ENCODE measurements at regions not wholly inside any gene's neighbourhood (a gene's known extent, or its start where the extent isn't known, plus 50 kb on each side); places are given as distances from the start of the nearest gene placed in this dataset.

DNA sequence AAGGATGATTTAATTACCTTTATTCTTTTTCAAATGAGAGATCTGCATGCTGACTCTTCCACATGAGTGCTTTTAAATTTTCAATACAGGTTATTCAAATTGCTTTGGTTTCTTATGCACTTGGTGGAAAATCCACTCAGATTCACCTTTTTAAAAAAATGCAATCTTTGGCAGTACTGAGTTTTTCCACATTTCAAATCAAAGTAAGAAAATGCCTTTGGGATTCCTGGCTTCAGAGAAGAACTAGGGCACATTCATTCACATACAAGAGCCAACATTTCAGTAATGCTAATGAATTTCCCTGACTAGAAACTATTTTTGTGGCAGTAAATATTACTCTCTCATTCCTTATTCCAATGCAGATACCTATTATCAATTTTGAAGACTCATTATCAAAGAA, 342.2 kb downstream of the ETNK1 start:
- in situ Hi-C loops (cut with MboI; ENCODE audit: low sequenced_read_pairs in 4 of 4) (no loop called here), intact Hi-C loops (cut with DNase I; ENCODE audit: low total_unique reads) (no loop called here)
- Histone ChIP-seq H3K27ac (no peak overlapping the region), H3K4me3 (no peak overlapping the region), H3K4me1 (no peaks in the 10 kb centered on the region), H3K36me3 (no peaks in the 10 kb centered on the region), H3K27me3 (no peaks in the 10 kb centered on the region), H3K9me3 (no peaks in the 10 kb centered on the region)
- no peak for TF ChIP-seq POLR2A (IDR thresholded peaks at IDR 0.05)
- TF ChIP-seq, protein P1, sequence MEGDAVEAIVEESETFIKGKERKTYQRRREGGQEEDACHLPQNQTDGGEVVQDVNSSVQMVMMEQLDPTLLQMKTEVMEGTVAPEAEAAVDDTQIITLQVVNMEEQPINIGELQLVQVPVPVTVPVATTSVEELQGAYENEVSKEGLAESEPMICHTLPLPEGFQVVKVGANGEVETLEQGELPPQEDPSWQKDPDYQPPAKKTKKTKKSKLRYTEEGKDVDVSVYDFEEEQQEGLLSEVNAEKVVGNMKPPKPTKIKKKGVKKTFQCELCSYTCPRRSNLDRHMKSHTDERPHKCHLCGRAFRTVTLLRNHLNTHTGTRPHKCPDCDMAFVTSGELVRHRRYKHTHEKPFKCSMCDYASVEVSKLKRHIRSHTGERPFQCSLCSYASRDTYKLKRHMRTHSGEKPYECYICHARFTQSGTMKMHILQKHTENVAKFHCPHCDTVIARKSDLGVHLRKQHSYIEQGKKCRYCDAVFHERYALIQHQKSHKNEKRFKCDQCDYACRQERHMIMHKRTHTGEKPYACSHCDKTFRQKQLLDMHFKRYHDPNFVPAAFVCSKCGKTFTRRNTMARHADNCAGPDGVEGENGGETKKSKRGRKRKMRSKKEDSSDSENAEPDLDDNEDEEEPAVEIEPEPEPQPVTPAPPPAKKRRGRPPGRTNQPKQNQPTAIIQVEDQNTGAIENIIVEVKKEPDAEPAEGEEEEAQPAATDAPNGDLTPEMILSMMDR (IDR thresholded peaks at IDR 0.05 in 4 of 5, conservative IDR thresholded peaks at IDR 0.05 in 1 of 5): no peak
- DNase-seq (no peak), ATAC-seq (no peak)

DNA sequence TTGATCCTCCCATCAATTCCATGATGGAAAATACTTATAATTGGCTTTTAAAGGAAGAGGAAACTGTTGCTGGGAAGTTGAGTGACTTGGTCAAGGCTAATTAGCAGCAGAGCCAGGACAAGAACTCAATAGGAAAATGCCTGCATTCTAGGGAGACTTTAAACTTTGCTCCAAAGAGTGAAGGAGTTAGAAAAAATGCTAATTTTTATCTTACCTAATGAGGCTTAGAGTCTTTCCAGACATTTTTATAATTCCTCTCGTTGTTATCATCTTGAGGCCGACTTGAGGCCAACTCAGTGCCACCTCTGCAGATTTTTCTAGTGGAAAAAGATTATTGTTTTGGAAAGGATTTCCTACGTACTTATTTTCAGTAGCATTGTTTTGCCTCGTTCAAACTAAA, 344.6 kb downstream of the ETNK1 start:
- no peak overlapping the region for H3K27ac ChIP-seq
- no peaks in the 10 kb centered on the region for H3K9me3 ChIP-seq
- H3K27me3 ChIP-seq: no peaks in the 10 kb centered on the region
- ATAC-seq: no peak
- intact Hi-C loops (cut with DNase I; ENCODE audit: low total_unique reads) (no loop called here), in situ Hi-C loops (cut with MboI; ENCODE audit: low sequenced_read_pairs in 4 of 4) (no loop called here)
- no peaks in the 10 kb centered on the region for H3K36me3 ChIP-seq
- no peak overlapping the region for H3K4me3 ChIP-seq
- H3K4me1 ChIP-seq: no peaks in the 10 kb centered on the region
- DNase-seq: no peak
- TF ChIP-seq, protein P1 (IDR thresholded peaks at IDR 0.05 in 4 of 5, conservative IDR thresholded peaks at IDR 0.05 in 1 of 5): no peak
- TF ChIP-seq POLR2A (IDR thresholded peaks at IDR 0.05): no peak

DNA sequence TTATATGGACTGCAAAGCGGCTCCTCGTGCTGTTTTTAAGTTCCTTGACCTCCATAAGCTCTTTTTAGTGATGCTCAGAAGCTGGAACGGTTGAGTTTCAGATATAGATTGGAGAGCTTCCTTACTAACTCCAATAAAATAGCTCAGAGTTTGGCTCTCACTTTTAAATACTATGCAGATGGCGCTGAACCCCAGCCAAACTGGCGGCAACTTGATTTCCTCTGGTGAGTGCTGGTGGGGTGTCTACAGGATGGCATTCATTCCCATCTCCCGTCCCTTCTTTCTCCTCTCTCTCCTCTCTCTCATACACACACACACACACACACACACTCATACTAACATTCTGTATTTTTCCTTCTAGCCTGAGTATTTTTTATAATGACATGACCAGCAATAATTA, 346.3 kb downstream of the ETNK1 start:
- Histone ChIP-seq H3K4me3 (no peak overlapping the region), H3K27me3 (no peaks in the 10 kb centered on the region), H3K4me1 (no peaks in the 10 kb centered on the region), H3K36me3 (no peaks in the 10 kb centered on the region), H3K27ac (no peak overlapping the region), H3K9me3 (no peaks in the 10 kb centered on the region)
- intact Hi-C loops (cut with DNase I; ENCODE audit: low total_unique reads) (no loop called here), in situ Hi-C loops (cut with MboI; ENCODE audit: low sequenced_read_pairs in 4 of 4) (no loop called here)
- TF ChIP-seq POLR2A (IDR thresholded peaks at IDR 0.05): no peak
- TF ChIP-seq, protein P1 (IDR thresholded peaks at IDR 0.05 in 4 of 5, conservative IDR thresholded peaks at IDR 0.05 in 1 of 5): no peak
- DNase-seq (no peak), ATAC-seq (no peak)

DNA sequence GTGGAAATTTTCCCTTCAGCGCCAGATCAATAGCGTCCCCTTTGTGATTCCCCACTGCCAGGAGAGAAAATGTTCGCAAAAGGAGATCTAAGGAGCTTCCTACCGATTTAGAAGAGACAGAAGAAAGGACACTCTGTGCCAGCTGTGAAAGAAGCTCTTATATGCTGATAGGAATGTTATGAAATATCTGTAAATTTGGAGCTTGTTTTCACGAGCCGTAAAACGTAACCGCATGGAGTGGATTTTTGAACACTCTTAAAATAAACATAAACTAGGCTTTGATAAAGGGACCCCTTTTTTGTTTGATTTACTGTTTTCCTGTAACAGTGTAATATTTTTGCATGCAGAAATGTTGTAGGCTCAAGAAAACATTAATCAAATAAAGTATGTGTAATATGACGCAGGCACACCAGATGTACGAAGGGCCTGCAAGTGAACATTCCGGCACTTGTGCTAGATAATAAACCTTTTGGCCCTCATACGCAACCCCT, 346.8 kb downstream of the ETNK1 start:
- no peak for TF ChIP-seq POLR2A (IDR thresholded peaks at IDR 0.05)
- TF ChIP-seq, protein P1 (IDR thresholded peaks at IDR 0.05 in 4 of 5, conservative IDR thresholded peaks at IDR 0.05 in 1 of 5): no peak
- no peaks in the 10 kb centered on the region for H3K4me1 ChIP-seq
- ATAC-seq (no peak), DNase-seq (no peak)
- in situ Hi-C loops (cut with MboI; ENCODE audit: low sequenced_read_pairs in 4 of 4): no loop called here
- intact Hi-C loops (cut with DNase I; ENCODE audit: low total_unique reads): no loop called here
- H3K9me3 ChIP-seq: no peaks in the 10 kb centered on the region
- H3K27ac ChIP-seq: no peak overlapping the region
- no peaks in the 10 kb centered on the region for H3K27me3 ChIP-seq
- H3K4me3 ChIP-seq: no peak overlapping the region
- no peaks in the 10 kb centered on the region for H3K36me3 ChIP-seq

DNA sequence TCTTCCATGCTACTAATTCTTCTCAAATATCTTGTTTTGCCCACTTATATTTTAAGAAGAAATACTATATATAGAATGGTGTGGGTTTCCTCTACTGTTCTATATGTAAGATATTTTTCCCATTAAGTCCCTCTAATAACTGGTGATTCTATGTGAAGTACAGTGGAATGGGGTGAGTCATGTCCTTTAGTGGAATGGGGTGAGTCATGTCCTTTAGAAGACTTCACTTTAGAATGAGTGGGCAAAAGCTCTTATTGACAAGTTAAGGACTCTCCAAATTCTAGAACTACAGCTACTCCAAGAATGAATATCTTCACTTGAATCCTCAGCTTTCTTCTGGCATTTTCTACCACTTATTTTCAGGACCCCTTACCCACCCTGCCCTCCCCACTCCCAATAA, 349.9 kb downstream of the ETNK1 start:
- TF ChIP-seq, protein P1 (IDR thresholded peaks at IDR 0.05 in 4 of 5, conservative IDR thresholded peaks at IDR 0.05 in 1 of 5): no peak
- TF ChIP-seq POLR2A (IDR thresholded peaks at IDR 0.05): no peak
- ATAC-seq: no peak
- DNase-seq: no peak
- H3K4me3 ChIP-seq: no peak overlapping the region
- intact Hi-C loops (cut with DNase I; ENCODE audit: low total_unique reads) (no loop called here), in situ Hi-C loops (cut with MboI; ENCODE audit: low sequenced_read_pairs in 4 of 4) (no loop called here)
- no peaks in the 10 kb centered on the region for H3K4me1 ChIP-seq
- H3K9me3 ChIP-seq: no peaks in the 10 kb centered on the region
- no peak overlapping the region for H3K27ac ChIP-seq
- no peaks in the 10 kb centered on the region for H3K36me3 ChIP-seq
- H3K27me3 ChIP-seq: no peaks in the 10 kb centered on the region

All from gastrocnemius medialis (tissue), 4 donors.